H9 (cell line): ENCODE measurements at regions not wholly inside any gene's neighbourhood (a gene's known extent, or its start where the extent isn't known, plus 50 kb on each side); places are given as distances from the start of the nearest gene placed in this dataset.

ENCODE experiments used
- DNase-seq: peaks from one replicate; pipeline ENCODE4 v3.0.0-alpha.2; 2017
- H2AFZ ChIP-seq: one replicate; pipeline ENCODE4 v1.6.1; 2013; ENCODE audit warnings: mild to moderate bottlenecking, low read length, control low read depth, moderate library complexity
- H2AK5ac ChIP-seq: 2 replicates; pipeline ENCODE4 v1.6.1; 2013; ENCODE audit warnings: low read length, control low read depth, mixed read lengths; ENCODE audit not compliant: insufficient read length
- H2BK120ac ChIP-seq: one replicate; pipeline ENCODE4 v1.6.1; 2013; ENCODE audit warnings: low read depth, mild to moderate bottlenecking, low read length, control low read depth, inconsistent platforms; ENCODE audit not compliant: poor library complexity, severe bottlenecking
- H2BK12ac ChIP-seq: 2 replicates; pipeline ENCODE4 v1.6.1; 2013; ENCODE audit warnings: low read length, control low read depth, mixed read lengths, low read depth; ENCODE audit not compliant: insufficient read length
- H2BK15ac ChIP-seq: 2 replicates; pipeline ENCODE4 v1.6.1; 2013; ENCODE audit warnings: low read depth, low read length, control low read depth
- H2BK20ac ChIP-seq: one replicate; pipeline ENCODE4 v1.6.1; 2013; ENCODE audit warnings: low read depth, mild to moderate bottlenecking, low read length, control low read depth, inconsistent platforms; ENCODE audit not compliant: poor library complexity, severe bottlenecking
- H2BK5ac ChIP-seq: 2 replicates; pipeline ENCODE4 v1.6.1; 2013; ENCODE audit warnings: low read length, control low read depth, mixed read lengths; ENCODE audit not compliant: insufficient read length
- H3K14ac ChIP-seq: 2 replicates; pipeline ENCODE4 v1.6.1; 2013; ENCODE audit warnings: low read length, control low read depth; ENCODE audit not compliant: insufficient read depth
- H3K18ac ChIP-seq: 2 replicates; pipeline ENCODE4 v1.6.1; 2013; ENCODE audit warnings: low read depth, mild to moderate bottlenecking, mixed read lengths, low read length, control low read depth; ENCODE audit not compliant: insufficient read length
- H3K23ac ChIP-seq: 2 replicates; pipeline ENCODE4 v1.6.1; 2013; ENCODE audit warnings: low read length, control low read depth, mixed read lengths, low read depth; ENCODE audit not compliant: insufficient read length
- H3K23me2 ChIP-seq: 2 replicates; pipeline ENCODE4 v1.6.1; 2013; ENCODE audit warnings: low read depth, mild to moderate bottlenecking, mixed read lengths, low read length, control low read depth; ENCODE audit not compliant: insufficient read length, poor library complexity, severe bottlenecking
- H3K27ac ChIP-seq: 2 replicates; pipeline ENCODE4 v1.5.1; 2013; ENCODE audit warnings: low read length, control low read depth, mixed read lengths, low read depth; ENCODE audit not compliant: insufficient read length
- H3K27me3 ChIP-seq: 2 replicates; pipeline ENCODE4 v1.6.1; 2013; ENCODE audit warnings: low read length, control low read depth, inconsistent platforms; ENCODE audit not compliant: insufficient read depth
- H3K4ac ChIP-seq: 2 replicates; pipeline ENCODE4 v1.6.1; 2013; ENCODE audit warnings: low read depth, mild to moderate bottlenecking, control low read depth, inconsistent platforms, low read length, moderate library complexity
- H3K4me1 ChIP-seq: 2 replicates; pipeline ENCODE4 v1.6.1; 2013; ENCODE audit warnings: low read length, control low read depth, inconsistent platforms; ENCODE audit not compliant: insufficient read depth
- H3K4me2 ChIP-seq: 2 replicates; pipeline ENCODE4 v1.6.1; 2013; ENCODE audit warnings: low read length, control low read depth, mixed read lengths; ENCODE audit not compliant: insufficient read length, insufficient read depth
- H3K56ac ChIP-seq: 2 replicates; pipeline ENCODE4 v1.6.1; 2013; ENCODE audit warnings: low read depth, mild to moderate bottlenecking, mixed read lengths, low read length, control low read depth; ENCODE audit not compliant: insufficient read length
- H3K79me1 ChIP-seq: 2 replicates; pipeline ENCODE4 v1.6.1; 2013; ENCODE audit warnings: low read depth, mild to moderate bottlenecking, moderate library complexity, low read length, control low read depth, inconsistent platforms; ENCODE audit not compliant: insufficient read depth, poor library complexity, severe bottlenecking
- H3K79me2 ChIP-seq: 2 replicates; pipeline ENCODE4 v1.6.1; 2013; ENCODE audit warnings: low read length, control low read depth, inconsistent platforms; ENCODE audit not compliant: insufficient read depth
- H3K9ac ChIP-seq: 2 replicates; pipeline ENCODE4 v1.6.1; 2013; ENCODE audit warnings: low read length, control low read depth, mixed read lengths; ENCODE audit not compliant: insufficient read length; ENCODE audit errors: extremely low read depth
- H3K9me3 ChIP-seq: one replicate; pipeline ENCODE4 v1.6.1; 2013; ENCODE audit warnings: low read depth, low read length, inconsistent platforms; ENCODE audit not compliant: control insufficient read depth
- H3T11ph ChIP-seq: one replicate; pipeline ENCODE4 v1.6.1; 2013; ENCODE audit warnings: mild to moderate bottlenecking, low read length, control low read depth, inconsistent platforms
- H4K20me1 ChIP-seq: one replicate; pipeline ENCODE4 v1.6.1; 2013; ENCODE audit not compliant: control insufficient read depth, insufficient read length, insufficient read depth
- H4K5ac ChIP-seq: 2 replicates; pipeline ENCODE4 v1.6.1; 2013; ENCODE audit warnings: low read depth, mild to moderate bottlenecking, mixed read lengths, low read length, control low read depth; ENCODE audit not compliant: insufficient read length
- H4K8ac ChIP-seq: replicated peaks from 2 replicates; pipeline ENCODE4 v1.6.1; 2013; ENCODE audit warnings: low read length, control low read depth, mixed read lengths, low read depth; ENCODE audit not compliant: insufficient read length
- H4K91ac ChIP-seq: 2 replicates; pipeline ENCODE4 v1.6.1; 2013; ENCODE audit warnings: low read depth, mild to moderate bottlenecking, moderate library complexity, mixed read lengths, low read length, control low read depth; ENCODE audit not compliant: insufficient read length
- H3K27ac Mint-ChIP-seq, 3 experiments: 2 replicates in 2 of 3; 3 replicates in 1 of 3; pipeline ENCODE4 v1.8.0; 2020 to 2021; ENCODE audit warnings: mixed read lengths in 3 of 3, mild to moderate bottlenecking in 1 of 3, moderate library complexity in 1 of 3
- H3K27me3 Mint-ChIP-seq: 2 replicates; pipeline ENCODE4 v1.8.0; 2021; ENCODE audit warnings: low read depth, mild to moderate bottlenecking, moderate library complexity, mixed read lengths
- H3K36me3 Mint-ChIP-seq, 3 experiments: 2 replicates in 2 of 3; 3 replicates in 1 of 3; pipeline ENCODE4 v1.8.0; 2020 to 2021; ENCODE audit warnings: low read depth in 3 of 3, mixed read lengths in 3 of 3; ENCODE audit not compliant: insufficient read depth in 1 of 3
- H3K4me1 Mint-ChIP-seq, 2 experiments: 2 replicates each; pipeline ENCODE4 v1.8.0; 2020; ENCODE audit warnings: mixed read lengths in 2 of 2
- H3K4me3 Mint-ChIP-seq, 2 experiments: 2 replicates in 1 of 2; 3 replicates in 1 of 2; pipeline ENCODE4 v1.8.0; 2020 to 2021; ENCODE audit warnings: mild to moderate bottlenecking in 2 of 2, mixed read lengths in 2 of 2, moderate library complexity in 1 of 2
- H3K9me3 Mint-ChIP-seq, 2 experiments: 2 replicates in 1 of 2; 3 replicates in 1 of 2; pipeline ENCODE4 v1.8.0; 2020; ENCODE audit warnings: mild to moderate bottlenecking in 2 of 2, mixed read lengths in 2 of 2, moderate library complexity in 1 of 2
- CTCF ChIP-seq: fragments of 200-600 bp; sonication (generic); conservative IDR thresholded peaks from 3 replicates; pipeline ENCODE4 v1.8.0; 2021; ENCODE audit warnings: antibody characterized with exemption, mild to moderate bottlenecking
- WGBS: extraction: QIAGEN DNeasy Blood & Tissue Kit; methylation state at CpG from one replicate; pipeline ENCODE4 v1.1.7; 2013; ENCODE audit warnings: missing lambda C conversion rate, low lambda C conversion rate, mixed read lengths; ENCODE audit not compliant: insufficient read length; ENCODE audit errors: extremely low coverage; 5-methylcytosine and 5-hydroxymethylcytosine counted together

DNA sequence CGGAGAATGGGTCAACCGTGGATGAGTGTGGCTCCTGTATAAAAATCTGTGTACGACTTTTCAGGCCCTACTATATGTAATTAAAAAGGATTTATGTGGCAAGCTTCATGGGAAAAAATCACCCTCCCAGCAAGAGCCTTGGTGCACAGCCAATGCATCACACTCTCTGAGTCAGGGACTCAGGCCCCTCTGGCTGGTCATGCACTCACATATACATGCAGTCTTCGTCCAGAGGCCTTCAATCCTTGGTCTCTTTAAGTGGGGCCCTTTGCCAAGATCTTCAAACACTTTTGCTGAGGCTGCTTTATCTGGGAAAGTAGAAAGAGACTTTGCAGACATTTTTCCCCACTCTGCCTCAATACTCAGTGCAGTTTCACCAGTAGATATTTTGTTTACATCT, 311.4 kb upstream of the FSTL5 start:
- no peak for DNase-seq
- Histone ChIP-seq H3K4ac (no peak overlapping the region), H3T11ph (no peak overlapping the region), H2AFZ (no peak overlapping the region), H3K9me3 (no peaks in the 10 kb centered on the region), H3K27me3 (no peaks in the 10 kb centered on the region), H3K9ac (no peak overlapping the region), H3K4me1 (no peaks in the 10 kb centered on the region), H2BK20ac (no peak overlapping the region), H2BK5ac (no peak overlapping the region), H3K79me1 (no peaks in the 10 kb centered on the region), H4K91ac (no peak overlapping the region), H2BK120ac (no peak overlapping the region), H2AK5ac (no peak overlapping the region), H3K18ac (no peak overlapping the region), H4K8ac (no peak overlapping the region), H3K4me2 (no peak overlapping the region), H2BK12ac (no peak overlapping the region), H3K23ac (no peak overlapping the region), H3K23me2 (no peaks in the 10 kb centered on the region), H3K14ac (no peak overlapping the region), H3K56ac (no peak overlapping the region), H4K5ac (no peak overlapping the region), H2BK15ac (no peak overlapping the region), H3K79me2 (no peaks in the 10 kb centered on the region), H3K27ac (no peak overlapping the region), H4K20me1 (no peaks in the 10 kb centered on the region)
- Mint-ChIP-seq H3K36me3 (peaks cover 2 to 12% (median 3%) of the 10 kb centered on the region in 3 experiments; a peak in 4 of 7 replicates), H3K4me3 (no peak overlapping the region), H3K9me3 (peaks cover 11 to 12% of the 10 kb centered on the region in 2 experiments; a peak in 4 of 5 replicates), H3K27ac (no peak overlapping the region), H3K4me1 (no peaks in the 10 kb centered on the region), H3K27me3 (no peaks in the 10 kb centered on the region)
- no peak for TF ChIP-seq CTCF
- WGBS, result no CpG with 5 or more reads among the region's 4 CpGs
